Right lobe of liver (tissue), 4 donors: ENCODE measurements at regions not wholly inside any gene's neighbourhood (a gene's known extent, or its start where the extent isn't known, plus 50 kb on each side); places are given as distances from the start of the nearest gene placed in this dataset.

Experiments used
- CTCF ChIP-seq, 4 donors: fragments of 200-600 bp in 3 of 4; fragments of 450-650 bp in 1 of 4; IDR thresholded peaks; one replicate each; pipeline versions ENCODE4 v1.5.1 to v1.8.0; 2016 to 2022; ENCODE audit warnings: antibody characterized with exemption in 4 of 4, mild to moderate bottlenecking in 2 of 4
- POLR2A ChIP-seq: fragments of 450-650 bp; IDR thresholded peaks from one replicate; pipeline ENCODE4 v1.6.1; 2017; ENCODE audit warnings: antibody characterized with exemption, mild to moderate bottlenecking
- donor health status: DM: no; HTN: no; CAD: no.
- donor health status: DM: no; HTN: no; CAD: no.
- donor health status: DM: no; HTN: yes; CAD: no.

GRCh38 chr9:113781381-113781780 is 94.7 kb upstream of the ZNF618 start:
- TF ChIP-seq CTCF (IDR thresholded peaks at IDR 0.05), result no peak
- TF ChIP-seq POLR2A, result no peak
